ENCODE measurements at regions not wholly inside any gene's neighbourhood (a gene's known extent, or its start where the extent isn't known, plus 50 kb on each side); places are given as distances from the start of the nearest gene placed in this dataset.
"Not testable (repeated sequence)": the region's sequence is repeated elsewhere in the genome, so short reads cannot be mapped to it uniquely, and the experiment has no call there.

GRCh38 chr2:89767572-89768435 lies 1076.3 kb downstream of the RPIA start:
- no peak overlapping the region for H3K4me3 ChIP-seq (ENCODE audit: low read depth, low read length)
- no peak for DNase-seq (ENCODE audit: low read depth)
- no peak for TF ChIP-seq CTCF (IDR thresholded peaks at IDR 0.05; ENCODE audit: insufficient read depth, low read length)

- TF ChIP-seq CTCF (IDR thresholded peaks at IDR 0.05; ENCODE audit: insufficient read depth, low read length) = no peak
- no peak for DNase-seq (ENCODE audit: low read depth)
- no peak overlapping the region for H3K4me3 ChIP-seq (ENCODE audit: low read depth, low read length)
These were observed 1084.4 kb downstream of the RPIA start for GRCh38 chr2:89775885-89776284.

GRCh38 chr2:89780318-89780717 lies 1088.8 kb downstream of the RPIA start:
- no peak overlapping the region for H3K4me3 ChIP-seq (ENCODE audit: low read depth, low read length)
- TF ChIP-seq CTCF (IDR thresholded peaks at IDR 0.05; ENCODE audit: insufficient read depth, low read length) = no peak
- DNase-seq (ENCODE audit: low read depth) = no peak

- no peak for TF ChIP-seq CTCF (IDR thresholded peaks at IDR 0.05; ENCODE audit: insufficient read depth, low read length)
- H3K4me3 ChIP-seq (ENCODE audit: low read depth, low read length) = no peak overlapping the region
- no peak for DNase-seq (ENCODE audit: low read depth)
These were observed 1090.5 kb downstream of the RPIA start for GRCh38 chr2:89781962-89782361.

- no peak for DNase-seq (ENCODE audit: low read depth)
- no peak overlapping the region for H3K4me3 ChIP-seq (ENCODE audit: low read depth, low read length)
- TF ChIP-seq CTCF (IDR thresholded peaks at IDR 0.05; ENCODE audit: insufficient read depth, low read length) = no peak
These were observed 1093.5 kb downstream of the RPIA start for GRCh38 chr2:89784960-89785359.

GRCh38 chr2:89785528-89785927 lies 1094.1 kb downstream of the RPIA start:
- H3K4me3 ChIP-seq (ENCODE audit: low read depth, low read length); DNase-seq (ENCODE audit: low read depth): not testable (repeated sequence)

GRCh38 chr2:89786642-89787041 lies 1095.2 kb downstream of the RPIA start:
- DNase-seq (ENCODE audit: low read depth); H3K4me3 ChIP-seq (ENCODE audit: low read depth, low read length): not testable (repeated sequence)

GRCh38 chr2:89795530-89795929 lies 1104.1 kb downstream of the RPIA start:
- not testable (repeated sequence) for DNase-seq (ENCODE audit: low read depth); H3K4me3 ChIP-seq (ENCODE audit: low read depth, low read length)
